Prostate gland (tissue), 1 donor: ENCODE measurements at regions not wholly inside any gene's neighbourhood (a gene's known extent, or its start where the extent isn't known, plus 50 kb on each side); places are given as distances from the start of the nearest gene placed in this dataset.

Source experiments
- POLR2A ChIP-seq: fragments of 450-650 bp; IDR thresholded peaks from one replicate; pipeline ENCODE4 v1.6.1; 2016; ENCODE audit warnings: antibody characterized with exemption, mild to moderate bottlenecking
- POLR2AphosphoS5 ChIP-seq: sonication (generic); formaldehyde crosslinking; IDR thresholded peaks from one replicate; pipeline ENCODE4 v1.6.1; 2017; ENCODE audit warnings: antibody characterized with exemption

DNA sequence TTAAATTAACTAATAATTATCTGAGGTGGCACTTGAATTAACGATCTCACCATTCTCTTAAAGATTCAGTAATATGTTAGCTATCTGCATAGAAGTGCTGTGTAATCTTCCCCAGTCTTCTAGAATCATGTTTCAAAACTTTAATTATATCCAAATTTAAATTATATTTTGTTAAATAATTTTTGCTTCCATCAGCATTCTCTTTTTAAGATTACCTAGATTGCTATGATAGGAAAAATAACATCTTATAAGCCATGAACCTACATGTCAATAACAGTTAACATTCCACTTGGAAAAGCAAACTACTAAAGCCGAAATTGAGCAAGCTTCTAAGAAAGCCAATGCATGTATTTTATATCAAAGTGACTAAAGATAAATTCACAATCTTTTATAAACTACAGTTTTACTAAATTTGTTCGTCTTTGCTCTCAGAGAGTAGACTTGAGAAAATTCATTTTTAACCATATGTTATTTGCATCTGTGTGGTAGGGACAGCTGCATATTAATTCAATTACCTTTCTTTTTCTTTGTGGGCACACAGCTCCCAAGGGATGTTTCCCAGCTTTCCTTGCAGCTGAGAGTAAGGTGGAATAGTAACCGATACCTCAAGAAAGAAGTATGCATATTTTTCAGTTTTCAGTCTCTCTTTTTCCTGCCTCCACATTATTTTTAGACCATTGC, 105.4 kb upstream of the ABCB5 start:
- TF ChIP-seq POLR2A (no peak), POLR2AphosphoS5 (no peak)
